ENCODE measurements at regions not wholly inside any gene's neighbourhood (a gene's known extent, or its start where the extent isn't known, plus 50 kb on each side); places are given as distances from the start of the nearest gene placed in this dataset.
A peak's percentile ranks its signal among the peaks of the same experiment; 100 is the strongest.

DNA sequence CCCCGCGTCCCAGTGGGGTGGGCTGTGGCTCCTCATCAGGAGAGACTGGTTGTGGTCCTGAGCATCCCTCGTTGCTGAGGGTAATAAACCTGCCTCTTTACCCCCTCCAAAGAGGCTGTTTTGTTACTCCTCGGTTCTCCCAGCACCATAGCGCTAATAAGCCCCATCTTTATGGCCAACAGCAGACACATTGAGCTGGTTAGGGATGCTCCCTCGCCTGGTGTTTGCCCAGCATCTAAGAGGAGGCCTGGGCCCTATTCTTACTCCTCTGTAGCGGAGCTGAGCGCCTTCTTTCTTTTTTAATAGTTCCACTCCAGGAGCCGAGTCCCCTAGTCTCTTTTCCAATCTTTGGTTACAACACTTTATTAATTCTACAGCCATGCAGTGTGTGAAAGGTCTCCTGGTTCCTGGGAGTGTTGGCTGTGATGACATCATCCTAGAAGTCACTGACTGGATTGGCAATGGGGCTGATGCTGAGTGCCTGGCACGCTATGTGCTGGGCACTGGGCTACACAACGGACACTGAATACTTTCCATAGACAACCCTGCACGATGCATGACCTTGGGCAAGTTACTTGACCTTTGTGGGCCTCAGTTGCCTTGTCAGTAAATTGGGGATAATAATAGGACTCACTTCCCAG, 50.6 kb upstream of the CCDC167 start:
- DNase-seq (ENCODE audit: low read depth) (peak; percentile 56), FAIRE-seq (no peak)
- H3K36me3 ChIP-seq (ENCODE audit: control insufficient read depth, insufficient read depth, low read length): no peaks in the 10 kb centered on the region
- H3K27me3 ChIP-seq (ENCODE audit: control insufficient read depth, insufficient read depth, low read length): no peaks in the 10 kb centered on the region
- H3K4me3 ChIP-seq (ENCODE audit: low read depth, low read length): no peak overlapping the region
- TF ChIP-seq, protein P1, sequence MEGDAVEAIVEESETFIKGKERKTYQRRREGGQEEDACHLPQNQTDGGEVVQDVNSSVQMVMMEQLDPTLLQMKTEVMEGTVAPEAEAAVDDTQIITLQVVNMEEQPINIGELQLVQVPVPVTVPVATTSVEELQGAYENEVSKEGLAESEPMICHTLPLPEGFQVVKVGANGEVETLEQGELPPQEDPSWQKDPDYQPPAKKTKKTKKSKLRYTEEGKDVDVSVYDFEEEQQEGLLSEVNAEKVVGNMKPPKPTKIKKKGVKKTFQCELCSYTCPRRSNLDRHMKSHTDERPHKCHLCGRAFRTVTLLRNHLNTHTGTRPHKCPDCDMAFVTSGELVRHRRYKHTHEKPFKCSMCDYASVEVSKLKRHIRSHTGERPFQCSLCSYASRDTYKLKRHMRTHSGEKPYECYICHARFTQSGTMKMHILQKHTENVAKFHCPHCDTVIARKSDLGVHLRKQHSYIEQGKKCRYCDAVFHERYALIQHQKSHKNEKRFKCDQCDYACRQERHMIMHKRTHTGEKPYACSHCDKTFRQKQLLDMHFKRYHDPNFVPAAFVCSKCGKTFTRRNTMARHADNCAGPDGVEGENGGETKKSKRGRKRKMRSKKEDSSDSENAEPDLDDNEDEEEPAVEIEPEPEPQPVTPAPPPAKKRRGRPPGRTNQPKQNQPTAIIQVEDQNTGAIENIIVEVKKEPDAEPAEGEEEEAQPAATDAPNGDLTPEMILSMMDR (IDR thresholded peaks at IDR 0.05; ENCODE audit: insufficient read depth, low read length, severe bottlenecking): no peak

DNA sequence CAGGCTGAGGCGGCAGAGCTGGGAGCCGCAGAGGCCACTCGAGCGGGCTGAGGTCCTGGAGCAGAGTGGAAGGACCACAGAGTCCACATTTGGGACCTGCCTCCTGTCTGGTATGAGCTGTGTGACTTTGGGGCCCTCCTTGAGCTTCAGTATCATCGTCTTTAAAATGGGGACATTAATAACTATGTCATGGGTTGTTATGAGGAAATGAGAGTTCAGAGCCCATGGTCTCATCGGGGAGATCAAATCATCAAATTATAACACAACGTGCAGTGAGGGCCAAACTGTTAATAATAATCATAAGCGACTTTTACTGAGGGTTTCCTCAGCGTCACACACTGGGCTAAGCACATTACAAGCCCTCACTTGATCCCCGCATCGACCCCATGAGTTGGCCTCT, 49.9 kb upstream of the CCDC167 start:
- FAIRE-seq (no peak), DNase-seq (ENCODE audit: low read depth) (no peak)
- no peaks in the 10 kb centered on the region for H3K27me3 ChIP-seq (ENCODE audit: control insufficient read depth, insufficient read depth, low read length)
- TF ChIP-seq, protein P1 (IDR thresholded peaks at IDR 0.05; ENCODE audit: insufficient read depth, low read length, severe bottlenecking): no peak
- H3K4me3 ChIP-seq (ENCODE audit: low read depth, low read length): no peak overlapping the region
- H3K36me3 ChIP-seq (ENCODE audit: control insufficient read depth, insufficient read depth, low read length): no peaks in the 10 kb centered on the region

Data from bronchial epithelial cell (primary cell).